Smooth muscle cell (in vitro differentiated cells): ENCODE measurements at regions not wholly inside any gene's neighbourhood (a gene's known extent, or its start where the extent isn't known, plus 50 kb on each side); places are given as distances from the start of the nearest gene placed in this dataset.

Experiments
- DNase-seq: peaks from one replicate; lab custom pipeline; 2025; ENCODE audit not compliant: unreplicated experiment; lab: John Stamatoyannopoulos, UW
- H2AFZ ChIP-seq: fragments of 200-600 bp; sonication (generic); 2 replicates; pipeline ENCODE4 v1.6.0; 2016; ENCODE audit warnings: antibody characterized with exemption, low read depth, mild to moderate bottlenecking
- H3F3A ChIP-seq: fragments of 200-600 bp; sonication (generic); 2 replicates; pipeline ENCODE4 v1.6.0; 2017; ENCODE audit warnings: antibody characterized with exemption, low read depth
- H3K27ac ChIP-seq: fragments of 200-600 bp; sonication (generic); 2 replicates; pipeline ENCODE4 v1.5.1; 2016; ENCODE audit warnings: low read depth, mild to moderate bottlenecking
- H3K27me3 ChIP-seq: fragments of 200-600 bp; sonication (generic); 2 replicates; pipeline ENCODE4 v1.6.1; 2016; ENCODE audit warnings: low read depth, mild to moderate bottlenecking
- H3K36me3 ChIP-seq: fragments of 200-600 bp; sonication (generic); 2 replicates; pipeline ENCODE4 v1.5.1; 2016; ENCODE audit warnings: low read depth
- H3K4me1 ChIP-seq: fragments of 200-600 bp; sonication (generic); 2 replicates; pipeline ENCODE4 v1.5.1; 2016; ENCODE audit warnings: low read depth
- H3K4me2 ChIP-seq: fragments of 200-600 bp; sonication (generic); 2 replicates; pipeline ENCODE4 v1.6.0; 2016; ENCODE audit warnings: mild to moderate bottlenecking
- H3K4me3 ChIP-seq: fragments of 200-600 bp; sonication (generic); 2 replicates; pipeline ENCODE4 v1.5.1; 2016; ENCODE audit warnings: mild to moderate bottlenecking
- H3K79me2 ChIP-seq: fragments of 200-600 bp; sonication (generic); 2 replicates; pipeline ENCODE4 v1.6.0; 2016; ENCODE audit warnings: low read depth, mild to moderate bottlenecking
- H3K9ac ChIP-seq: fragments of 200-600 bp; sonication (generic); 2 replicates; pipeline ENCODE4 v1.6.0; 2016; ENCODE audit warnings: low read depth
- H3K9me3 ChIP-seq: fragments of 200-600 bp; sonication (generic); replicated peaks from 2 replicates; pipeline ENCODE4 v1.5.1; 2016; ENCODE audit warnings: low read depth
- H4K20me1 ChIP-seq: fragments of 200-600 bp; sonication (generic); 2 replicates; pipeline ENCODE4 v1.6.0; 2016; ENCODE audit warnings: low read depth
- WGBS: methylation state at CpG from one replicate; pipeline ENCODE4 v1.1.7; 2016; ENCODE audit warnings: low lambda C conversion rate; 5-methylcytosine and 5-hydroxymethylcytosine counted together
- TF ChIP-seq, protein P1 (sequence below): fragments of 200-600 bp; sonication (generic); IDR thresholded peaks from 2 replicates; pipeline ENCODE4 v1.5.1; 2017; ENCODE audit warnings: borderline replicate concordance, mild to moderate bottlenecking, antibody characterized with exemption; ENCODE audit not compliant: insufficient read depth, poor library complexity, severe bottlenecking

DNA sequence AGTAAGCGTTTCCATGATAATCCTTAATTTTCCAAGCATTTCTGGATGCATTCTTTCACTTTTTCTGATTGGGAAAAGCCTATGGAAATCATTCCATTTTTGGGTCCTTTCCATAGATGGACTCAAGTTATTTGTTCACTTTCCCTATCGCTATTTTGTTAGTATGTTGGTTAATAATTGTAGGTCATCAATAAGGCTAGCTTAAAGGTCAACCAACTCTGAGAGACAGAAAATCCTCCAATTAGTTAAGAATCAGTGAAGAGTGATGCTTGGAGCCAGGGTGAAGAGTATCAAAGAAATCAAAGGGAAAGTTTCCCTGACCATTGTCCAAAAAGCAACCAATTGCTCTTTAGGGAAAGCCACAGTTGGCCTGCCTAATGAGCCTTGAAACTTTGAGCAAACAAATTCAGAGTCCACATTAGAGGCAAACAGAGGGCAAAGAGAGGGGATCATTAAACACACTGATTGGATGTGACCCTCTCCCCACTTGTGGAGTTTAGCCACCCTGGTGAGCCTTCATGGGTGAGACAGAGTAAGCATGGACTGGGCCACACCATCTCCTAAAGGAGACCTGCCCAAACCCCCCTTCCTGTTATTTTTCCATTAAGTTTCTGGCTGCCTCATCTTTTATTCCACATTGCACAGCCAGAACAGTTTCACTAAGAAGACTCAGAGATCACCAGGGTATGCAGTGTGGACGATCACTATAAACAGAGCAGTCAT lies 133.4 kb upstream of the DYNLRB2 start:
- Histone ChIP-seq H3K9ac (no peak overlapping the region), H3K27ac (no peak overlapping the region), H3K9me3 (no peaks in the 10 kb centered on the region), H3F3A (no peaks in the 10 kb centered on the region), H3K4me1 (no peaks in the 10 kb centered on the region), H4K20me1 (no peaks in the 10 kb centered on the region), H3K4me2 (no peak overlapping the region), H3K4me3 (no peak overlapping the region), H2AFZ (no peak overlapping the region), H3K27me3 (peaks cover 65% of the 10 kb centered on the region), H3K36me3 (no peaks in the 10 kb centered on the region), H3K79me2 (no peaks in the 10 kb centered on the region)
- no peak for DNase-seq
- 86% methylated on average over 3 of the region's 3 CpGs for WGBS
- TF ChIP-seq, protein P1, sequence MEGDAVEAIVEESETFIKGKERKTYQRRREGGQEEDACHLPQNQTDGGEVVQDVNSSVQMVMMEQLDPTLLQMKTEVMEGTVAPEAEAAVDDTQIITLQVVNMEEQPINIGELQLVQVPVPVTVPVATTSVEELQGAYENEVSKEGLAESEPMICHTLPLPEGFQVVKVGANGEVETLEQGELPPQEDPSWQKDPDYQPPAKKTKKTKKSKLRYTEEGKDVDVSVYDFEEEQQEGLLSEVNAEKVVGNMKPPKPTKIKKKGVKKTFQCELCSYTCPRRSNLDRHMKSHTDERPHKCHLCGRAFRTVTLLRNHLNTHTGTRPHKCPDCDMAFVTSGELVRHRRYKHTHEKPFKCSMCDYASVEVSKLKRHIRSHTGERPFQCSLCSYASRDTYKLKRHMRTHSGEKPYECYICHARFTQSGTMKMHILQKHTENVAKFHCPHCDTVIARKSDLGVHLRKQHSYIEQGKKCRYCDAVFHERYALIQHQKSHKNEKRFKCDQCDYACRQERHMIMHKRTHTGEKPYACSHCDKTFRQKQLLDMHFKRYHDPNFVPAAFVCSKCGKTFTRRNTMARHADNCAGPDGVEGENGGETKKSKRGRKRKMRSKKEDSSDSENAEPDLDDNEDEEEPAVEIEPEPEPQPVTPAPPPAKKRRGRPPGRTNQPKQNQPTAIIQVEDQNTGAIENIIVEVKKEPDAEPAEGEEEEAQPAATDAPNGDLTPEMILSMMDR, result no peak

DNA sequence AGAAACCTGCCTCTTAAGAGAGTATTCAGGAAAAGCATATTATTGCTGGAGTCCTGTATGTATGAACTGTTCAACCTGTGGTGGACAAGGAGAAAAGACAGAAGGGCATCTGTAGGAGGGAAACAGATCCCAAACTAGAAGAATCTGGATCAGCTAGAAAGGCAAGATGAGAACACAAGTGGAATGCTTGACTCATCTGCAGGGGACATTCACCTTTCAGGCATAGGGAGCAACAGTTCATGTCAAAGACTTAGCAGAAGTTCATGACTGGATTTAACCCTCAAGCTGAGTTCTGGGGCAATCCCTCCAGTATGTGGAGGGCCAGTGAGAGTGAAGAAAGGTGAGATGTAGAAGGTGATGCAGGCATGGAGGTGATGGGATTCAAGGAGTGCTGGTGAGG lies 135.9 kb upstream of the DYNLRB2 start:
- Histone ChIP-seq H2AFZ (no peak overlapping the region), H3K36me3 (no peaks in the 10 kb centered on the region), H3K4me1 (no peaks in the 10 kb centered on the region), H4K20me1 (no peaks in the 10 kb centered on the region), H3K79me2 (no peaks in the 10 kb centered on the region), H3K9ac (no peak overlapping the region), H3K27me3 (peaks cover 60% of the 10 kb centered on the region), H3K27ac (no peak overlapping the region), H3K4me3 (no peak overlapping the region), H3K4me2 (no peak overlapping the region), H3K9me3 (no peaks in the 10 kb centered on the region), H3F3A (no peaks in the 10 kb centered on the region)
- no peak for DNase-seq
- TF ChIP-seq, protein P1, result no peak

DNA sequence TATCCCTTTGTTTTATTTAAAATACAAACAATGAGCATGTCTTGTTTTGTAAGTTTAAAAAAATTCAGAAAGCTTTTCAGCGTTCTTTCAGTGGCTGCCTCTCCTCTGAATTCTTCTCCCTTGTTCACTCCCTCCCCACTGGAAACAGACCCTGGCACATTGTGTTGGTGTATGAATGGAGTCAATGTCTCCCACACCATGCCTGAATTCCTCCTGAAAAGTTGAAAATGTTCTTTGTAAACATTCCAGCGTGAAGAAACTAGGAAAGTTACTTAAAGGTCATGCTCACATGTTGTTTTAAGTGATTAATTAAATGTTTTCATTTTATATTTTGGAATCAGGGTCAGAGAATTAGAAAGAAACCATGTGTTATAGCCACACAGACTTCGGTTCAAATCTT lies 136.9 kb upstream of the DYNLRB2 start:
- H3K27ac ChIP-seq, result no peak overlapping the region
- H4K20me1 ChIP-seq, result no peaks in the 10 kb centered on the region
- no peak for DNase-seq
- H3K4me3 ChIP-seq, result no peak overlapping the region
- H3F3A ChIP-seq, result no peaks in the 10 kb centered on the region
- H3K79me2 ChIP-seq, result no peaks in the 10 kb centered on the region
- H3K4me2 ChIP-seq, result no peak overlapping the region
- no peaks in the 10 kb centered on the region for H3K36me3 ChIP-seq
- no peaks in the 10 kb centered on the region for H3K9me3 ChIP-seq
- TF ChIP-seq, protein P1, result no peak
- H3K4me1 ChIP-seq, result no peaks in the 10 kb centered on the region
- no peak overlapping the region for H3K9ac ChIP-seq
- no peak overlapping the region for H2AFZ ChIP-seq
- H3K27me3 ChIP-seq, result peaks cover 57% of the 10 kb centered on the region
- 68% methylated on average over 3 of the region's 3 CpGs for WGBS

GRCh38 chr16:80390871-80391489 lies 149.8 kb upstream of the DYNLRB2 start:
- Histone ChIP-seq H3K36me3 (no peaks in the 10 kb centered on the region), H3K4me2 (no peak overlapping the region), H3K27me3 (no peaks in the 10 kb centered on the region), H4K20me1 (no peaks in the 10 kb centered on the region), H3K4me3 (no peak overlapping the region), H3K9me3 (no peaks in the 10 kb centered on the region), H3K4me1 (no peaks in the 10 kb centered on the region), H3K27ac (no peak overlapping the region), H2AFZ (no peak overlapping the region), H3F3A (no peaks in the 10 kb centered on the region), H3K79me2 (no peaks in the 10 kb centered on the region), H3K9ac (no peak overlapping the region)
- WGBS, result 85% methylated on average over 5 of the region's 5 CpGs
- no peak for DNase-seq
- TF ChIP-seq, protein P1, result no peak
